Gastroesophageal sphincter (tissue), 3 donors: ENCODE measurements at regions not wholly inside any gene's neighbourhood (a gene's known extent, or its start where the extent isn't known, plus 50 kb on each side); places are given as distances from the start of the nearest gene placed in this dataset.

Source experiments
- EP300 ChIP-seq: sonication (generic); formaldehyde crosslinking; IDR thresholded peaks from one replicate; pipeline ENCODE4 v1.6.1; 2017; ENCODE audit warnings: antibody characterized with exemption, mild to moderate bottlenecking
- POLR2A ChIP-seq, 2 donors: fragments of 450-650 bp; IDR thresholded peaks; one replicate each; pipeline ENCODE4 v1.6.1; 2017; ENCODE audit warnings: antibody characterized with exemption in 2 of 2, mild to moderate bottlenecking in 2 of 2, moderate library complexity in 1 of 2
- POLR2AphosphoS5 ChIP-seq: sonication (generic); formaldehyde crosslinking; IDR thresholded peaks from one replicate; pipeline ENCODE4 v1.6.1; 2017; ENCODE audit warnings: antibody characterized with exemption
- TF ChIP-seq, protein P1 (sequence below), 4 experiments: fragments of 200-600 bp in 2 of 4; fragments of 450-650 bp in 2 of 4; sonication (generic) in 1 of 4; IDR thresholded peaks; one replicate each; pipeline ENCODE4 v1.5.1; 2017 to 2019; ENCODE audit warnings: antibody characterized with exemption in 4 of 4, mild to moderate bottlenecking in 2 of 4, moderate library complexity in 2 of 4

DNA sequence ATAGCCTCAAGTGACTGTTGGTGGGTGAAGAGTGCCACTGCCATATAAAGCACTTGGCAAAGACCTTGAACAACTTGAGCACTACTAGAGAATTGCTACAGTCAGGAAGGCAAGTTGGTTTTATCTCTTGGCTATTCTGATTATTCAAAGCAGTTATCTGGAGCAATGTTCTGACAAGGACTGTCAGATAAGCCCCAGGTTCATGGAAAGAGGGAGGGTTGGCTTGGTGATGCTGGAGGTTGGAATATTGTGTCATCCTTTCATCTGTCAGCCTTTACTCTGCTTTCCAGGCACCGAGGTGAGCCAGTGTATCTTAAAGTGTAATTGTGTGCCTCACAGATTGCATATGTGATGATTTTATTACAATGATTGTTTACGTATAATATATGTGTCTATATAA, 548.4 kb upstream of the ZNF608 start:
- TF ChIP-seq, protein P1, sequence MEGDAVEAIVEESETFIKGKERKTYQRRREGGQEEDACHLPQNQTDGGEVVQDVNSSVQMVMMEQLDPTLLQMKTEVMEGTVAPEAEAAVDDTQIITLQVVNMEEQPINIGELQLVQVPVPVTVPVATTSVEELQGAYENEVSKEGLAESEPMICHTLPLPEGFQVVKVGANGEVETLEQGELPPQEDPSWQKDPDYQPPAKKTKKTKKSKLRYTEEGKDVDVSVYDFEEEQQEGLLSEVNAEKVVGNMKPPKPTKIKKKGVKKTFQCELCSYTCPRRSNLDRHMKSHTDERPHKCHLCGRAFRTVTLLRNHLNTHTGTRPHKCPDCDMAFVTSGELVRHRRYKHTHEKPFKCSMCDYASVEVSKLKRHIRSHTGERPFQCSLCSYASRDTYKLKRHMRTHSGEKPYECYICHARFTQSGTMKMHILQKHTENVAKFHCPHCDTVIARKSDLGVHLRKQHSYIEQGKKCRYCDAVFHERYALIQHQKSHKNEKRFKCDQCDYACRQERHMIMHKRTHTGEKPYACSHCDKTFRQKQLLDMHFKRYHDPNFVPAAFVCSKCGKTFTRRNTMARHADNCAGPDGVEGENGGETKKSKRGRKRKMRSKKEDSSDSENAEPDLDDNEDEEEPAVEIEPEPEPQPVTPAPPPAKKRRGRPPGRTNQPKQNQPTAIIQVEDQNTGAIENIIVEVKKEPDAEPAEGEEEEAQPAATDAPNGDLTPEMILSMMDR (IDR thresholded peaks at IDR 0.05): no peak
- TF ChIP-seq POLR2A (IDR thresholded peaks at IDR 0.05): no peak
- no peak for TF ChIP-seq EP300
- TF ChIP-seq POLR2AphosphoS5: no peak
